ENCODE measurements at regions not wholly inside any gene's neighbourhood (a gene's known extent, or its start where the extent isn't known, plus 50 kb on each side); places are given as distances from the start of the nearest gene placed in this dataset.

- TF ChIP-seq PATZ1 (CRISPR knock-in tag; IDR thresholded peaks at IDR 0.05; ENCODE audit: borderline replicate concordance): no peak
- no peak for TF ChIP-seq TCF4 (CRISPR knock-in tag; IDR thresholded peaks at IDR 0.05; ENCODE audit: borderline replicate concordance)
- TF ChIP-seq ESRRG (CRISPR knock-in tag; IDR thresholded peaks at IDR 0.05): no peak
- TF ChIP-seq SNAI2 (CRISPR knock-in tag; IDR thresholded peaks at IDR 0.05): no peak
- TF ChIP-seq BACH2 (CRISPR knock-in tag; IDR thresholded peaks at IDR 0.05; ENCODE audit: borderline replicate concordance): no peak
- TF ChIP-seq PPARA (CRISPR knock-in tag; IDR thresholded peaks at IDR 0.05; ENCODE audit: borderline replicate concordance): no peak
- no peak for TF ChIP-seq ZFP30 (CRISPR knock-in tag; IDR thresholded peaks at IDR 0.05)
- no peak for ATAC-seq
Observed at GRCh38 chr10:65342245-65342644, 1583.6 kb upstream of the LRRTM3 start.

GRCh38 chr10:65346466-65346865, 1579.4 kb upstream of the LRRTM3 start:
- TF ChIP-seq ZFP3 (CRISPR knock-in tag; IDR thresholded peaks at IDR 0.05) (no peak), GLIS3 (CRISPR knock-in tag; IDR thresholded peaks at IDR 0.05) (no peak), CREB5 (CRISPR knock-in tag; IDR thresholded peaks at IDR 0.05; ENCODE audit: low read depth) (no peak), ZNF70 (CRISPR knock-in tag; IDR thresholded peaks at IDR 0.05) (no peak), ZNF565 (CRISPR knock-in tag; conservative IDR thresholded peaks at IDR 0.05; ENCODE audit: low read depth) (no peak), BACH2 (CRISPR knock-in tag; IDR thresholded peaks at IDR 0.05; ENCODE audit: borderline replicate concordance) (no peak)
- ATAC-seq: no peak

GRCh38 chr10:65348637-65349036, 1577.2 kb upstream of the LRRTM3 start:
- ATAC-seq: no peak
- TF ChIP-seq ZNF565 (CRISPR knock-in tag; conservative IDR thresholded peaks at IDR 0.05; ENCODE audit: low read depth) (no peak), ZNF8 (CRISPR knock-in tag; IDR thresholded peaks at IDR 0.05) (no peak), POU6F1 (CRISPR knock-in tag; IDR thresholded peaks at IDR 0.05; ENCODE audit: borderline replicate concordance, low read depth) (no peak), ARNTL (CRISPR knock-in tag; IDR thresholded peaks at IDR 0.05; ENCODE audit: borderline replicate concordance, low read depth) (no peak), ZNF70 (CRISPR knock-in tag; IDR thresholded peaks at IDR 0.05) (no peak), PPARA (CRISPR knock-in tag; IDR thresholded peaks at IDR 0.05; ENCODE audit: borderline replicate concordance) (no peak), RARB (CRISPR knock-in tag; IDR thresholded peaks at IDR 0.05) (no peak), TCF4 (CRISPR knock-in tag; IDR thresholded peaks at IDR 0.05; ENCODE audit: borderline replicate concordance) (no peak), ZFP30 (CRISPR knock-in tag; IDR thresholded peaks at IDR 0.05) (no peak), CSDC2 (CRISPR knock-in tag; IDR thresholded peaks at IDR 0.05) (no peak), ESRRG (CRISPR knock-in tag; IDR thresholded peaks at IDR 0.05) (no peak), OSR1 (CRISPR knock-in tag; IDR thresholded peaks at IDR 0.05) (no peak), CSRNP3 (CRISPR knock-in tag; IDR thresholded peaks at IDR 0.05) (no peak)

- ATAC-seq: no peak
- TF ChIP-seq CSRNP3 (CRISPR knock-in tag; IDR thresholded peaks at IDR 0.05) (no peak), CSDC2 (CRISPR knock-in tag; IDR thresholded peaks at IDR 0.05) (no peak), BACH2 (CRISPR knock-in tag; IDR thresholded peaks at IDR 0.05; ENCODE audit: borderline replicate concordance) (no peak)
Observed at GRCh38 chr10:65350611-65351010, 1575.2 kb upstream of the LRRTM3 start.
